Esophagus muscularis mucosa (tissue), 4 donors: ENCODE measurements at regions not wholly inside any gene's neighbourhood (a gene's known extent, or its start where the extent isn't known, plus 50 kb on each side); places are given as distances from the start of the nearest gene placed in this dataset.

Experiments used
- DNase-seq: peaks from one replicate; pipeline ENCODE4 v3.0.0-alpha.2; 2017; ENCODE audit errors: extremely low spot score
- H3K27ac ChIP-seq, 4 donors: fragments of 200-600 bp; sonication (generic); replicated peaks in 1 of 4; 1 replicate in 3 of 4; 2 replicates in 1 of 4; pipeline ENCODE4 v1.5.1; 2016 to 2019; ENCODE audit warnings: mild to moderate bottlenecking in 1 of 4
- H3K27me3 ChIP-seq, 4 donors: fragments of 200-600 bp; sonication (generic); one replicate each; pipeline versions ENCODE4 v1.5.1 to v1.6.0; 2016 to 2019
- H3K36me3 ChIP-seq, 4 donors: fragments of 200-600 bp; sonication (generic); one replicate each; pipeline ENCODE4 v1.5.1; 2016 to 2019
- H3K4me1 ChIP-seq, 4 donors: fragments of 200-600 bp; sonication (generic); one replicate each; pipeline ENCODE4 v1.5.1; 2016 to 2019
- H3K4me3 ChIP-seq, 4 donors: fragments of 200-600 bp; sonication (generic); 1 replicate in 2 of 4; 2 replicates in 2 of 4; pipeline ENCODE4 v1.5.1; 2016 to 2019; ENCODE audit warnings: mild to moderate bottlenecking in 4 of 4, moderate library complexity in 1 of 4
- H3K9me3 ChIP-seq, 4 donors: fragments of 200-600 bp; sonication (generic); 1 replicate in 3 of 4; 2 replicates in 1 of 4; pipeline ENCODE4 v1.5.1; 2016 to 2019
- EP300 ChIP-seq: sonication (generic); formaldehyde crosslinking; IDR thresholded peaks from one replicate; pipeline ENCODE4 v1.6.1; 2017; ENCODE audit warnings: antibody characterized with exemption
- POLR2A ChIP-seq: fragments of 450-650 bp; IDR thresholded peaks from one replicate; pipeline ENCODE4 v1.6.1; 2017; ENCODE audit warnings: antibody characterized with exemption, moderate library complexity, mild to moderate bottlenecking, low read depth
- POLR2AphosphoS5 ChIP-seq, 2 donors: sonication (generic); formaldehyde crosslinking; IDR thresholded peaks; one replicate each; pipeline ENCODE4 v1.6.1; 2017; ENCODE audit warnings: antibody characterized with exemption in 2 of 2
- WGBS: methylation state at CpG from one replicate; pipeline ENCODE4 v1.1.5; 2018; 5-methylcytosine and 5-hydroxymethylcytosine counted together
- intact Hi-C: fragments of 100-400 bp; cut with DNase I; formaldehyde crosslinking; loops from one replicate; pipeline ENCODE4 v1.15.1; 2023
- TF ChIP-seq, protein P1 (sequence below), 3 experiments: fragments of 200-600 bp in 2 of 3; fragments of 450-650 bp in 1 of 3; sonication (generic) in 2 of 3; IDR thresholded peaks; one replicate each; pipeline ENCODE4 v1.5.1; 2017 to 2019; ENCODE audit warnings: antibody characterized with exemption in 3 of 3, mild to moderate bottlenecking in 2 of 3, moderate library complexity in 1 of 3

DNA sequence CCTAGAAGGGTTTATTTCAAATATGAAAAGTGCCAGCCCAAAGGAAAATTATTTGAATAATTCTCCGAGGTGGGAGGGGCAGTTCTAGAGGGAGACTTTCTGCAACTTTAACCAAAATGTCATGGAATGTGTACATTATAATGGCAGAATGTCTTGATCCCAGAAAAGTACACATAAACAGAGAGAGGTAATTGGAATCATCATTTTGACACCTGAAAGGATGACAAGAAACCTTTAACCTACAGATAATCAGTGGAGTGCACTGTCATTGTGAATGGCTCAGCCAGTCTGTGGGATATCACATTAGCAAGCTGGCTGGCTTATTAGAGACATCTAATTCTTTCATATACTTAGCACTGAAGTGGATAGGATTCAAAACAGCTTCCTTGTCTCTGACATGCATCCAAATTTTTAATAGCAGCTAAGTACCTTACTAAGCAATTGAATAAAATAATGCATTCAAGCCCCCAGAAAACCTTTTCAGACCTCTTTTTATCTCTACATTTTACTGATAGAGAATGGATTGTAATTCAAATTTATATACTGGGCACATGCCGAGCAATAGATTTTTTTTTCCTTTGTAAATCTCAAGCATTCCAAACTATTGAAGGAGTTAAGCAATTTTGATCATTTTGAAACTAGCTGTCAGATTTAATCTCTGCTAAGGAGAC lies 468.6 kb downstream of the COG6 start:
- 57% methylated on average over 2 of the region's 2 CpGs for WGBS
- TF ChIP-seq, protein P1, sequence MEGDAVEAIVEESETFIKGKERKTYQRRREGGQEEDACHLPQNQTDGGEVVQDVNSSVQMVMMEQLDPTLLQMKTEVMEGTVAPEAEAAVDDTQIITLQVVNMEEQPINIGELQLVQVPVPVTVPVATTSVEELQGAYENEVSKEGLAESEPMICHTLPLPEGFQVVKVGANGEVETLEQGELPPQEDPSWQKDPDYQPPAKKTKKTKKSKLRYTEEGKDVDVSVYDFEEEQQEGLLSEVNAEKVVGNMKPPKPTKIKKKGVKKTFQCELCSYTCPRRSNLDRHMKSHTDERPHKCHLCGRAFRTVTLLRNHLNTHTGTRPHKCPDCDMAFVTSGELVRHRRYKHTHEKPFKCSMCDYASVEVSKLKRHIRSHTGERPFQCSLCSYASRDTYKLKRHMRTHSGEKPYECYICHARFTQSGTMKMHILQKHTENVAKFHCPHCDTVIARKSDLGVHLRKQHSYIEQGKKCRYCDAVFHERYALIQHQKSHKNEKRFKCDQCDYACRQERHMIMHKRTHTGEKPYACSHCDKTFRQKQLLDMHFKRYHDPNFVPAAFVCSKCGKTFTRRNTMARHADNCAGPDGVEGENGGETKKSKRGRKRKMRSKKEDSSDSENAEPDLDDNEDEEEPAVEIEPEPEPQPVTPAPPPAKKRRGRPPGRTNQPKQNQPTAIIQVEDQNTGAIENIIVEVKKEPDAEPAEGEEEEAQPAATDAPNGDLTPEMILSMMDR (IDR thresholded peaks at IDR 0.05) = no peak
- TF ChIP-seq POLR2AphosphoS5 (IDR thresholded peaks at IDR 0.05) (no peak), POLR2A (no peak), EP300 (no peak)
- no peaks in the 10 kb centered on the region for H3K36me3 ChIP-seq

DNA sequence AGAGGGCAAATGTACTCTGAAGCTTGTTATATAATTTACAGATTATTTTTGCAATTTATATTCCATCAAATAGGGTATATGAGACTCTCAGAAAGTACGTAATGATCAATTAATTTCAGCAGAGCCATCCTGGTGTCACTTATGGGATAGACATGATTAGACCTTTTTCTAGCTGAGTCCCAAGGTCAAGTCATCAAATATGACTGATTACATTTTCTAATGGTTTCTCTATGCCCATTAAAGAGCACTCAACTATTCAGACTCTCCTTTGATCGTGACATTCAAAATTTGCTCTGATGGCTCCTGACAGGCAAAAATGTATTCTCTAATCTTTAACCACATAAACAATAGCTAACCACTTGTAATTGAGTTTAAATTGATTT lies 469.2 kb downstream of the COG6 start:
- DNase-seq = no peak
- Histone ChIP-seq H3K27ac (no peak overlapping the region), H3K36me3 (no peaks in the 10 kb centered on the region), H3K4me3 (no peak overlapping the region), H3K9me3 (peaks cover 0 to 6% (median 0%) of the 10 kb centered on the region in 4 donors), H3K27me3 (no peaks in the 10 kb centered on the region), H3K4me1 (peaks cover 0 to 5% (median 2%) of the 10 kb centered on the region in 4 donors)
- intact Hi-C loops = no loop called here
- WGBS = 91% methylated on average over 2 of the region's 2 CpGs
- no peak for TF ChIP-seq EP300
- no peak for TF ChIP-seq POLR2AphosphoS5 (IDR thresholded peaks at IDR 0.05)
- no peak for TF ChIP-seq POLR2A
- TF ChIP-seq, protein P1 (IDR thresholded peaks at IDR 0.05) = no peak

More for the DNA sequence above, 468.6 kb downstream of the COG6 start:
- no peaks in the 10 kb centered on the region for H3K27me3 ChIP-seq
- peaks cover 0 to 6% (median 0%) of the 10 kb centered on the region in 4 donors for H3K9me3 ChIP-seq
- intact Hi-C loops = no loop called here
- DNase-seq = no peak
- H3K27ac ChIP-seq = no peak overlapping the region
- H3K4me3 ChIP-seq = no peak overlapping the region
- peaks cover 0 to 5% (median 2%) of the 10 kb centered on the region in 4 donors for H3K4me1 ChIP-seq

DNA sequence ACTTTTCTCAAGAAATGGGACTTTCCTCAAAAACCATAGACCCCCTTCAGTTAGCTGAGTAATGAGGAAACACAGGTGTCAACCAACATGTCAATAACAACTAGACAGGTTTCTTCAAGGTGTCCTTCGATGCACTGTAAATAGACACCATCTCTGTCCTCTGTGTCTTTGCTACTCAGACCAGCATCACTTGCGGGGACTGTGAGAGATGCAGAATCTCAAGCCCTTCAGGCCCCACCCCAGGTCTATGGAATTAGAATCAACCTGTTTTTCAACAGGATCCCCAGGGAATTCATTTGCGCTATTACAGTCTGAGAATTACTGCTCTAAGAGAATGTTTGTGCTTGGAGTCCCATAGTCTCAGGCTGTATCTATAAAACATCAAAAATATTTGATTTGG lies 469.9 kb downstream of the COG6 start:
- DNase-seq = no peak
- TF ChIP-seq POLR2AphosphoS5 (IDR thresholded peaks at IDR 0.05) = no peak
- TF ChIP-seq EP300 = no peak
- TF ChIP-seq, protein P1 (IDR thresholded peaks at IDR 0.05) = no peak
- TF ChIP-seq POLR2A = no peak
- H3K36me3 ChIP-seq = no peaks in the 10 kb centered on the region
- H3K27ac ChIP-seq = no peak overlapping the region
- H3K9me3 ChIP-seq = no peaks in the 10 kb centered on the region
- intact Hi-C loops = no loop called here
- no peak overlapping the region for H3K4me3 ChIP-seq
- peaks cover 0 to 5% (median 2%) of the 10 kb centered on the region in 4 donors for H3K4me1 ChIP-seq
- no peaks in the 10 kb centered on the region for H3K27me3 ChIP-seq
- 97% methylated on average over 3 of the region's 3 CpGs for WGBS

DNA sequence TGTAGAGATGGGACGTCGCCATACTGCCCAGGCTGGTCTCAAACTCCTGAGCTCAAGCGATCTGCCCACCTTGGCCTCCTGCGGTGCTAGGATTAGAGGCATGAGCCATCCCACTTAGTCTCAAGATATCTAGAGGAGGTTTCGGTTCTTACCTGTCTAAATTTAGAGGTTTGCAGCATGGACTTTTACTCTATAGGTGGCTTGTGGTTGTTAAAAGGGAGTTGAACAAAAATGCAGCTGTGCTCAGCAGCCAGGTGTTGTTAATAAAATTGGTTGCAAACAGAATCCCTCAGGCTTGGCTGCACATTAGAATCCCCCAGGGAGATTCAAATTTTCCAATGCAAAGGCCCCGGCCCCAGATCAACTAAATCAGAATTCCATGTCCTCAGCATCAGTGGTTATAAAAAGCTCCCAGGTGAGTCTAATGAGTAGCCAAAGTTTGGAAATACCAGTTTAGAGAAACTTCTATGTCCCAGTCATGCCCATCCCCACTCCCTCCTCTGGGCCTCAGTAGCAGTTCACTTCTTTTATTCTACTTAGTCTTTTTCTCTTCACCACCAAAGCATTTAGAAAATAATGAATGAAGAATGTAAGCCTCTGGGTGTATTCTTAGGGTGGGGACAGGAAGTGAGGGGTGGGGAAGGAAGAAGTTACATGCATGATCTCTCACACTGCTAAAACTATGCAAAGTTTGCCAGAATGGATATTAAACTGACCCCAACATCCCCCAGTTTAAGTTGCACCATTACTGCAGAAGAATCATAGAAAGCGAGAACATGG lies 471.0 kb downstream of the COG6 start:
- intact Hi-C loops = no loop called here

More for the DNA sequence above, 471.0 kb downstream of the COG6 start:
- Histone ChIP-seq H3K9me3 (no peaks in the 10 kb centered on the region), H3K4me1 (peaks cover 0 to 5% (median 0%) of the 10 kb centered on the region in 4 donors), H3K4me3 (no peak overlapping the region), H3K36me3 (no peaks in the 10 kb centered on the region), H3K27me3 (no peaks in the 10 kb centered on the region), H3K27ac (no peak overlapping the region)
- 100% methylated on average over 7 of the region's 7 CpGs for WGBS
- DNase-seq = no peak
- TF ChIP-seq EP300 (no peak), POLR2AphosphoS5 (IDR thresholded peaks at IDR 0.05) (no peak), POLR2A (no peak)
- TF ChIP-seq, protein P1 (IDR thresholded peaks at IDR 0.05) = no peak
